CD8-positive, alpha-beta memory T cell (primary cell): ENCODE measurements at regions not wholly inside any gene's neighbourhood (a gene's known extent, or its start where the extent isn't known, plus 50 kb on each side); places are given as distances from the start of the nearest gene placed in this dataset.

Source experiments
- CTCF ChIA-PET: fragments of 350-600 bp; sonication (Branson Sonifier 250); formaldehyde crosslinking; loops from one replicate; lab custom pipeline; 2021; ENCODE audit warnings: antibody characterized with exemption; lab: Charles Lee
- POLR2A ChIA-PET: fragments of 350-600 bp; sonication (Branson Sonifier 250); formaldehyde crosslinking; loops from one replicate; lab custom pipeline; 2021; ENCODE audit warnings: antibody characterized with exemption; lab: Charles Lee
- DNase-seq, 5 donors: peaks; one replicate each; pipeline versions ENCODE4 v3.0.0 to v3.0.0-alpha.2; 2020 to 2022; ENCODE audit warnings: mixed read lengths in 1 of 5
- H3K27ac ChIP-seq: one replicate; pipeline ENCODE4 v1.7.0; 2013; ENCODE audit warnings: low read depth, mild to moderate bottlenecking, low read length, moderate library complexity
- H3K27me3 ChIP-seq: 2 replicates; pipeline ENCODE4 v1.7.0; 2013; ENCODE audit warnings: low read length, mild to moderate bottlenecking; ENCODE audit not compliant: insufficient read depth, poor library complexity, severe bottlenecking
- H3K36me3 ChIP-seq: 2 replicates; pipeline ENCODE4 v1.7.0; 2013; ENCODE audit warnings: mild to moderate bottlenecking, low read length, moderate library complexity; ENCODE audit not compliant: insufficient read depth
- H3K4me1 ChIP-seq: 2 replicates; pipeline ENCODE4 v1.7.0; 2013; ENCODE audit warnings: mild to moderate bottlenecking, low read length, moderate library complexity; ENCODE audit not compliant: insufficient read depth
- H3K4me3 ChIP-seq: 2 replicates; pipeline ENCODE4 v1.7.0; 2013; ENCODE audit warnings: mild to moderate bottlenecking, low read length
- H3K9me3 ChIP-seq: 2 replicates; pipeline ENCODE4 v1.7.0; 2013; ENCODE audit warnings: mild to moderate bottlenecking, low read length
- H3K27ac Mint-ChIP-seq, 8 donors: one replicate each; pipeline ENCODE4 v1.8.0; 2020 to 2021; ENCODE audit warnings: mixed read lengths in 8 of 8, mild to moderate bottlenecking in 6 of 8, inconsistent platforms in 3 of 8, moderate library complexity in 3 of 8
- H3K27me3 Mint-ChIP-seq, 2 donors: one replicate each; pipeline ENCODE4 v1.8.0; 2020 to 2021; ENCODE audit warnings: mixed read lengths in 2 of 2, mild to moderate bottlenecking in 1 of 2, moderate library complexity in 1 of 2
- H3K36me3 Mint-ChIP-seq, 3 donors: one replicate each; pipeline ENCODE4 v1.8.0; 2020 to 2021; ENCODE audit warnings: mixed read lengths in 3 of 3, inconsistent platforms in 1 of 3, mild to moderate bottlenecking in 1 of 3
- H3K4me1 Mint-ChIP-seq, 3 donors: one replicate each; pipeline ENCODE4 v1.8.0; 2020 to 2021; ENCODE audit warnings: mixed read lengths in 3 of 3, inconsistent platforms in 1 of 3, mild to moderate bottlenecking in 1 of 3
- H3K4me3 Mint-ChIP-seq, 7 donors: one replicate each; pipeline ENCODE4 v1.8.0; 2020 to 2021; ENCODE audit warnings: mixed read lengths in 7 of 7, mild to moderate bottlenecking in 6 of 7, moderate library complexity in 4 of 7, inconsistent platforms in 2 of 7
- H3K9me3 Mint-ChIP-seq, 5 donors: one replicate each; pipeline ENCODE4 v1.8.0; 2020 to 2022; ENCODE audit warnings: mixed read lengths in 5 of 5, mild to moderate bottlenecking in 3 of 5, moderate library complexity in 2 of 5, inconsistent platforms in 1 of 5

GRCh38 chr16:73711406-73712080 is 585.1 kb upstream of the PSMD7 start:
- Histone ChIP-seq H3K4me3 (no peak overlapping the region), H3K4me1 (no peaks in the 10 kb centered on the region), H3K27me3 (no peaks in the 10 kb centered on the region), H3K9me3 (no peaks in the 10 kb centered on the region), H3K36me3 (no peaks in the 10 kb centered on the region), H3K27ac (no peak overlapping the region)
- H3K27me3 Mint-ChIP-seq, result peaks cover 0 to 1% of the 10 kb centered on the region in 2 donors
- peaks cover 2 to 9% (median 4%) of the 10 kb centered on the region in 5 donors for H3K9me3 Mint-ChIP-seq
- no peak overlapping the region for H3K4me3 Mint-ChIP-seq
- DNase-seq, result no peak
- POLR2A ChIA-PET, result no interaction called here
- CTCF ChIA-PET, result no interaction called here
- H3K27ac Mint-ChIP-seq, result no peak overlapping the region
- H3K4me1 Mint-ChIP-seq, result no peaks in the 10 kb centered on the region
- peaks cover 0 to 1% (median 0%) of the 10 kb centered on the region in 3 donors for H3K36me3 Mint-ChIP-seq

- Mint-ChIP-seq H3K27me3 (peaks cover 0 to 1% of the 10 kb centered on the region in 2 donors), H3K4me1 (no peaks in the 10 kb centered on the region), H3K9me3 (peaks cover 0 to 9% (median 4%) of the 10 kb centered on the region in 5 donors), H3K36me3 (peaks cover 0 to 1% (median 0%) of the 10 kb centered on the region in 3 donors), H3K27ac (no peak overlapping the region), H3K4me3 (no peak overlapping the region)
- POLR2A ChIA-PET, result no interaction called here
- CTCF ChIA-PET, result no interaction called here
- Histone ChIP-seq H3K9me3 (no peaks in the 10 kb centered on the region), H3K4me3 (no peak overlapping the region), H3K27me3 (no peaks in the 10 kb centered on the region), H3K4me1 (no peaks in the 10 kb centered on the region), H3K27ac (no peak overlapping the region), H3K36me3 (no peaks in the 10 kb centered on the region)
- no peak for DNase-seq
Observed at GRCh38 chr16:73710526-73710925, 586.1 kb upstream of the PSMD7 start.

GRCh38 chr16:73707863-73708262 is 588.8 kb upstream of the PSMD7 start:
- Mint-ChIP-seq H3K4me1 (no peaks in the 10 kb centered on the region), H3K27ac (no peak overlapping the region), H3K36me3 (no peaks in the 10 kb centered on the region), H3K9me3 (peaks cover 0 to 9% (median 4%) of the 10 kb centered on the region in 5 donors), H3K4me3 (no peak overlapping the region), H3K27me3 (peaks cover 0 to 1% of the 10 kb centered on the region in 2 donors)
- Histone ChIP-seq H3K4me1 (no peaks in the 10 kb centered on the region), H3K27me3 (no peaks in the 10 kb centered on the region), H3K27ac (no peak overlapping the region), H3K9me3 (no peaks in the 10 kb centered on the region), H3K36me3 (no peaks in the 10 kb centered on the region), H3K4me3 (no peak overlapping the region)
- CTCF ChIA-PET, result no interaction called here
- no peak for DNase-seq
- POLR2A ChIA-PET, result no interaction called here

GRCh38 chr16:73703891-73704290 is 592.7 kb upstream of the PSMD7 start:
- Mint-ChIP-seq H3K27ac (no peak overlapping the region), H3K27me3 (no peaks in the 10 kb centered on the region), H3K4me1 (no peaks in the 10 kb centered on the region), H3K4me3 (no peak overlapping the region), H3K9me3 (peaks cover 0 to 4% (median 3%) of the 10 kb centered on the region in 5 donors), H3K36me3 (no peaks in the 10 kb centered on the region)
- Histone ChIP-seq H3K9me3 (no peaks in the 10 kb centered on the region), H3K4me3 (no peak overlapping the region), H3K36me3 (no peaks in the 10 kb centered on the region), H3K27ac (no peak overlapping the region), H3K4me1 (no peaks in the 10 kb centered on the region), H3K27me3 (no peaks in the 10 kb centered on the region)
- DNase-seq, result no peak
- CTCF ChIA-PET, result no interaction called here
- POLR2A ChIA-PET, result no interaction called here

- POLR2A ChIA-PET, result no interaction called here
- H3K36me3 ChIP-seq, result no peaks in the 10 kb centered on the region
- H3K4me1 Mint-ChIP-seq, result no peaks in the 10 kb centered on the region
- H3K27me3 ChIP-seq, result no peaks in the 10 kb centered on the region
- CTCF ChIA-PET, result no interaction called here
- H3K27ac ChIP-seq, result no peak overlapping the region
- no peaks in the 10 kb centered on the region for H3K27me3 Mint-ChIP-seq
- no peak overlapping the region for H3K4me3 ChIP-seq
- no peak overlapping the region for H3K4me3 Mint-ChIP-seq
- no peak overlapping the region for H3K27ac Mint-ChIP-seq
- no peak for DNase-seq
- no peaks in the 10 kb centered on the region for H3K9me3 ChIP-seq
- no peaks in the 10 kb centered on the region for H3K4me1 ChIP-seq
- H3K9me3 Mint-ChIP-seq, result peaks cover 0 to 6% (median 4%) of the 10 kb centered on the region in 5 donors
- H3K36me3 Mint-ChIP-seq, result no peaks in the 10 kb centered on the region
Observed at GRCh38 chr16:73697336-73697735, 599.3 kb upstream of the PSMD7 start.

GRCh38 chr16:73692861-73693260 is 603.8 kb upstream of the PSMD7 start:
- Histone ChIP-seq H3K4me3 (no peak overlapping the region), H3K4me1 (no peaks in the 10 kb centered on the region), H3K27ac (no peak overlapping the region), H3K9me3 (no peaks in the 10 kb centered on the region), H3K36me3 (no peaks in the 10 kb centered on the region), H3K27me3 (no peaks in the 10 kb centered on the region)
- no peak for DNase-seq
- CTCF ChIA-PET, result no interaction called here
- Mint-ChIP-seq H3K4me3 (no peak overlapping the region), H3K27ac (no peak overlapping the region), H3K27me3 (no peaks in the 10 kb centered on the region), H3K36me3 (no peaks in the 10 kb centered on the region), H3K4me1 (no peaks in the 10 kb centered on the region), H3K9me3 (peaks cover 0 to 17% (median 6%) of the 10 kb centered on the region in 5 donors)
- POLR2A ChIA-PET, result no interaction called here

GRCh38 chr16:73683804-73684203 is 612.8 kb upstream of the PSMD7 start:
- no peak overlapping the region for H3K4me3 Mint-ChIP-seq
- Histone ChIP-seq H3K4me3 (no peak overlapping the region), H3K4me1 (no peaks in the 10 kb centered on the region), H3K27ac (no peak overlapping the region), H3K27me3 (no peaks in the 10 kb centered on the region), H3K9me3 (no peaks in the 10 kb centered on the region), H3K36me3 (no peaks in the 10 kb centered on the region)
- H3K27me3 Mint-ChIP-seq, result no peaks in the 10 kb centered on the region
- CTCF ChIA-PET, result no interaction called here
- H3K27ac Mint-ChIP-seq, result no peak overlapping the region
- no peaks in the 10 kb centered on the region for H3K4me1 Mint-ChIP-seq
- DNase-seq, result no peak
- H3K9me3 Mint-ChIP-seq, result peaks cover 0 to 13% (median 0%) of the 10 kb centered on the region in 5 donors
- no peaks in the 10 kb centered on the region for H3K36me3 Mint-ChIP-seq
- POLR2A ChIA-PET, result no interaction called here

- no peaks in the 10 kb centered on the region for H3K27me3 Mint-ChIP-seq
- peaks cover 3 to 19% (median 8%) of the 10 kb centered on the region in 5 donors for H3K9me3 Mint-ChIP-seq
- Histone ChIP-seq H3K36me3 (no peaks in the 10 kb centered on the region), H3K4me3 (no peak overlapping the region), H3K27ac (no peak overlapping the region), H3K4me1 (no peaks in the 10 kb centered on the region), H3K9me3 (no peaks in the 10 kb centered on the region), H3K27me3 (no peaks in the 10 kb centered on the region)
- POLR2A ChIA-PET, result no interaction called here
- DNase-seq, result no peak
- CTCF ChIA-PET, result no interaction called here
- no peak overlapping the region for H3K27ac Mint-ChIP-seq
- no peaks in the 10 kb centered on the region for H3K4me1 Mint-ChIP-seq
- H3K4me3 Mint-ChIP-seq, result no peak overlapping the region
- H3K36me3 Mint-ChIP-seq, result no peaks in the 10 kb centered on the region
Observed at GRCh38 chr16:73672135-73672534, 624.2 kb upstream of the ZFHX3 start.
